ENCODE measurements at regions not wholly inside any gene's neighbourhood (a gene's known extent, or its start where the extent isn't known, plus 50 kb on each side); places are given as distances from the start of the nearest gene placed in this dataset.

DNA sequence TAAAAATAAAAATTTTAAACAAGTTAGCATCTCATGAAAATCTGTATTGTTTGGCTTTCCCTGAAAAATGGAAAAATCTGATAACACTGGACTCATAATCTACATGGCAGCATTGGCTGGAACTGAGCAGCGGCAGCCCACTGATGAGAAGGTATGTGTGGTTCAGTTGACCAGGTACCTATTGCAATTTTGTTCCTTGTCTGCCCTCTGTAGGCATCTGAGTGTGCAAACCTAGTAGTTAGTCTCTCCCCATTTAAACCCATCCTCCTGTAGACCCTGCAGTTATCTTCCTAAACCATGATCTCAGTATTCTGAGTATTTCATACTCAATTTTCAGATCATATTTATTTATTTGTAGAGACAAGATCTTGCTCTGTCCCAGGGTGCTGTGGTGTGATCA lies 59.4 kb upstream of the SERBP1 start:
- no peak overlapping the region for H3K4me2 ChIP-seq
- DNase-seq, result peak in 1 of 2 experiments; percentile 6
- H3K27me3 ChIP-seq (ENCODE audit: insufficient read depth, low read depth), result no peaks in the 10 kb centered on the region
- H3K9me3 ChIP-seq (ENCODE audit: insufficient read depth, low read depth), result peaks cover 7% of the 10 kb centered on the region; the same call in 1 of the 2 replicates
- no peaks in the 10 kb centered on the region for H3K4me1 ChIP-seq (replicated peaks; ENCODE audit: insufficient read depth)
- intact Hi-C loops (cut with micrococcal nuclease; ENCODE audit: unreplicated experiment), result loop anchor here (1.0 to 2.0 kb wide), 2 partner anchors 59 to 142 kb away; partner anchors contain the start of gene SERBP1
- H3K79me2 ChIP-seq (ENCODE audit: low read depth), result no peaks in the 10 kb centered on the region
- no TSS peak for BruUV-seq (replicated peaks)
- no peak overlapping the region for H3K4me3 ChIP-seq
- H2AFZ ChIP-seq, result no peak overlapping the region
- no peaks in the 10 kb centered on the region for H3K36me3 ChIP-seq (ENCODE audit: low read depth)
- H4K20me1 ChIP-seq (ENCODE audit: insufficient read depth), result no peaks in the 10 kb centered on the region
- no peaks in the 10 kb centered on the region for H3F3A ChIP-seq (ENCODE audit: insufficient read depth, low read depth)
- TF ChIP-seq, protein P1, sequence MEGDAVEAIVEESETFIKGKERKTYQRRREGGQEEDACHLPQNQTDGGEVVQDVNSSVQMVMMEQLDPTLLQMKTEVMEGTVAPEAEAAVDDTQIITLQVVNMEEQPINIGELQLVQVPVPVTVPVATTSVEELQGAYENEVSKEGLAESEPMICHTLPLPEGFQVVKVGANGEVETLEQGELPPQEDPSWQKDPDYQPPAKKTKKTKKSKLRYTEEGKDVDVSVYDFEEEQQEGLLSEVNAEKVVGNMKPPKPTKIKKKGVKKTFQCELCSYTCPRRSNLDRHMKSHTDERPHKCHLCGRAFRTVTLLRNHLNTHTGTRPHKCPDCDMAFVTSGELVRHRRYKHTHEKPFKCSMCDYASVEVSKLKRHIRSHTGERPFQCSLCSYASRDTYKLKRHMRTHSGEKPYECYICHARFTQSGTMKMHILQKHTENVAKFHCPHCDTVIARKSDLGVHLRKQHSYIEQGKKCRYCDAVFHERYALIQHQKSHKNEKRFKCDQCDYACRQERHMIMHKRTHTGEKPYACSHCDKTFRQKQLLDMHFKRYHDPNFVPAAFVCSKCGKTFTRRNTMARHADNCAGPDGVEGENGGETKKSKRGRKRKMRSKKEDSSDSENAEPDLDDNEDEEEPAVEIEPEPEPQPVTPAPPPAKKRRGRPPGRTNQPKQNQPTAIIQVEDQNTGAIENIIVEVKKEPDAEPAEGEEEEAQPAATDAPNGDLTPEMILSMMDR (conservative IDR thresholded peaks at IDR 0.05), result peak; percentile 43; the same call in 1 of the 2 replicates
- TF ChIP-seq EZH2 (IDR thresholded peaks at IDR 0.05; ENCODE audit: low read depth), result no peak
- CTCF ChIA-PET, result no interaction called here
- POLR2A ChIA-PET (ENCODE audit: unreplicated experiment), result no interaction called here
- no peaks in the 10 kb centered on the region for H3K9me2 ChIP-seq (ENCODE audit: insufficient read depth)
- H3K27ac ChIP-seq, result no peak overlapping the region

- Histone ChIP-seq H3F3A (ENCODE audit: insufficient read depth, low read depth) (no peaks in the 10 kb centered on the region), H3K9me3 (ENCODE audit: insufficient read depth, low read depth) (peaks cover 7% of the 10 kb centered on the region; the same call in 1 of the 2 replicates), H3K27me3 (ENCODE audit: insufficient read depth, low read depth) (no peaks in the 10 kb centered on the region), H4K20me1 (ENCODE audit: insufficient read depth) (no peaks in the 10 kb centered on the region), H3K4me3 (no peak overlapping the region), H3K27ac (no peak overlapping the region), H3K4me2 (no peak overlapping the region), H3K9me2 (ENCODE audit: insufficient read depth) (no peaks in the 10 kb centered on the region), H3K4me1 (replicated peaks; ENCODE audit: insufficient read depth) (no peaks in the 10 kb centered on the region), H3K79me2 (ENCODE audit: low read depth) (no peaks in the 10 kb centered on the region), H3K36me3 (ENCODE audit: low read depth) (no peaks in the 10 kb centered on the region), H2AFZ (no peak overlapping the region)
- TF ChIP-seq, protein P1 (conservative IDR thresholded peaks at IDR 0.05), result no peak
- TF ChIP-seq EZH2 (IDR thresholded peaks at IDR 0.05; ENCODE audit: low read depth), result no peak
- intact Hi-C loops (cut with micrococcal nuclease; ENCODE audit: unreplicated experiment), result no loop called here
- POLR2A ChIA-PET (ENCODE audit: unreplicated experiment), result no interaction called here
- no TSS peak for BruUV-seq (replicated peaks)
- CTCF ChIA-PET, result no interaction called here
- no peak for DNase-seq
Measured at GRCh38 chr1:67491280-67491679, 61.1 kb upstream of the SERBP1 start.

DNA sequence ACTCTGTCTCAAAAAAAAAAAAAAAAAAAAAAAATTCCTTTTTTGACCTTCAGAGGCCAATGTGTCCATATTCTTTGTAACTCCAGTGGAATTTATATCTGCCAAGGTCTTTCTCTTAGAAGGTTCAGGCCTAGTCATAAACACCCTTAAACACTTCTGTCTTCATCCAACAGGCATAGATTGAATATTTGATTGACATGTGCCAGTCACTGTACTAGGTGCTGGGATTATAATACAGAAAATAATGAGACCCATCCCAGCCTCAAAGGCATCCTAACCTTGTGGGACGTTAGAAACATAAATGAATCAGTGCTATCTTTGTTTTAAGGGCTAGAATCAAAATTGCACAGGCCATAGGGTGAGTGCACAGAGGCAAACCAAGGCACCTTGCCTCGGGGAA lies 62.9 kb upstream of the SERBP1 start:
- Histone ChIP-seq H2AFZ (no peak overlapping the region), H3K9me2 (ENCODE audit: insufficient read depth) (no peaks in the 10 kb centered on the region), H3K9me3 (ENCODE audit: insufficient read depth, low read depth) (no peaks in the 10 kb centered on the region), H3K27ac (no peak overlapping the region), H3K36me3 (ENCODE audit: low read depth) (no peaks in the 10 kb centered on the region), H3K4me1 (replicated peaks; ENCODE audit: insufficient read depth) (no peaks in the 10 kb centered on the region), H3K4me3 (no peak overlapping the region), H3K79me2 (ENCODE audit: low read depth) (no peaks in the 10 kb centered on the region), H3K4me2 (no peak overlapping the region), H3F3A (ENCODE audit: insufficient read depth, low read depth) (no peaks in the 10 kb centered on the region), H4K20me1 (ENCODE audit: insufficient read depth) (no peaks in the 10 kb centered on the region), H3K27me3 (ENCODE audit: insufficient read depth, low read depth) (no peaks in the 10 kb centered on the region)
- BruUV-seq (replicated peaks), result no TSS peak
- ChIA-PET POLR2A (ENCODE audit: unreplicated experiment) (no interaction called here), CTCF (no interaction called here)
- intact Hi-C loops (cut with micrococcal nuclease; ENCODE audit: unreplicated experiment), result no loop called here
- no peak for DNase-seq
- no peak for TF ChIP-seq EZH2 (IDR thresholded peaks at IDR 0.05; ENCODE audit: low read depth)
- TF ChIP-seq, protein P1 (conservative IDR thresholded peaks at IDR 0.05), result no peak

Data from PC-9 (cell line).